ENCODE measurements at regions not wholly inside any gene's neighbourhood (a gene's known extent, or its start where the extent isn't known, plus 50 kb on each side); places are given as distances from the start of the nearest gene placed in this dataset.
"Not testable (repeated sequence)": the region's sequence is repeated elsewhere in the genome, so short reads cannot be mapped to it uniquely, and the experiment has no call there.

DNA sequence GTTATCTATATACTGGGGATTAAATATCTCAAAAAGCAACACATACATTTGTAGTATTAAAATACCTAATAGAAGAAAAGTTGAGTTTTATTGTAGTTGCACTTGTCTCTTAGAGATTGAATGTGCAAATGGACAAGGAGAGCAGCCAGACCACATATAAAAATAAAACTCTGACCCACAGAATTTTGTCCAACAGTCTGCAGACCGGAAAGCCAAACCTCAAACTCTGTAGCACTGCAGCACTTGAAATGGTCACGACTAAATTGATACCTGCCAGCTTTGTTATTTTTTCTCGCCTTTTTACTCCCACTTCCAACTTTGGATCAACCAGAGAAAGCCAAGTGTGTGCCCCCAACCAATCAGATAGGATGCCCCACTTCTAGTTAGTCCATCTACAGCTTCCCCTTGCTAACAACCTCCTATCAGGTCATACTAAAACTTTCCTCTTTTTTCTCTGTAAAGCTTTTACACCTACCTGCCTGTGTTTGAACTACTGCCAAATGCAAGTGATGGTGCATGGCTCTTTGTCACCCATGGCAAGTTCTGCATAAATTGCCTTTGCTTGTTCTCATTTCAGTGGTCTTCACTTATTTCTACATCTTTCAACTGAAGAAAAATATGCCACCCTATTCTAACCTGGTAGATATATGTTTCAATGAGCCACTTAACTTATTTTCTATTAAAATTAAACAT is 1250.7 kb upstream of the SPRY2 start:
- no peak for DNase-seq

DNA sequence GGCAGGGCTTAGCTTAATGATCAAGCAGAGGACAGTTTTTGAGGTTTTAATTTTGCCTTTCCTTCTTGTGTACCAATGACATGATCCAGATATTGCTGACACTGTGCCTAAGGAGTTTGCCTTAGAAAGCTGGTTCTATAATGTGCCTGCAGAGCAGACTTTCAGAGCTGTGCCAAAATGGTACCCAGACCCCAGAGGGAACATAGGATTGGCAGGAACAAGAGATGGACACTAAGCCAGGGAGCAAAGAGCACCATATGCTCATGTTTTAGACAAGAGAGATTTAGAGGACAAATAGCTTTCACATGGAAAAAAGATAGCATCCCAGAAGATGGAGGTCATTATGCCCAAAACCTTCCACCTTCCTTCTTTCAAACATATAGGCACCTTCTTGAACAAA is 1241.5 kb upstream of the SPRY2 start:
- no peak for DNase-seq

DNA sequence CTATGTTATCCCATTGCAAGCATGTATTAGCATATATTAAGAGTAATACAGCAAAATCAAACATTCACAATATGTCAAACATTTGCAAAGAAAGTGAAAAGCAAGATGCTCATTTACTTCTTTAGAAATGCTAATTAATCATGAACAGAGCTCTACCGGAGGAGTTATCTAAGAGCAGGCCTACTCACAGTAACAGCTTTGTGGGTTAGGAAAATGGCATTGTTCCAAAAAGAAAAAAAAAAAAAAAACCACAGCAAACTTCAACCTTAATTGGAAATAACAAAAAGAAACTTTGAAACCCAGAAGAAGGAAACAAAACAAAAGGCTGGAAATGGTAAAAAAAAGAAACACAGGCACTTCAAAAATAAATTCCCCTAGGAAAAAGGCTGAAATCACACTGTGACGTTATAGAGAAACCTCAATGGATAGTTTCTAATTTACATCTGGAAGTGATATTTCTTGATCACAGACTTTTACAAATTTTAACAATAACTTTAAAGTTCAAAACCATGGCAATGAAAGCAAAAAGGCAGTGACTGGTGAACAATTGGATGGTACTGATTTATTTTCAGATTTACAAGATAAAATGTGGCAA is 1236.8 kb upstream of the SPRY2 start:
- no peak for DNase-seq

DNA sequence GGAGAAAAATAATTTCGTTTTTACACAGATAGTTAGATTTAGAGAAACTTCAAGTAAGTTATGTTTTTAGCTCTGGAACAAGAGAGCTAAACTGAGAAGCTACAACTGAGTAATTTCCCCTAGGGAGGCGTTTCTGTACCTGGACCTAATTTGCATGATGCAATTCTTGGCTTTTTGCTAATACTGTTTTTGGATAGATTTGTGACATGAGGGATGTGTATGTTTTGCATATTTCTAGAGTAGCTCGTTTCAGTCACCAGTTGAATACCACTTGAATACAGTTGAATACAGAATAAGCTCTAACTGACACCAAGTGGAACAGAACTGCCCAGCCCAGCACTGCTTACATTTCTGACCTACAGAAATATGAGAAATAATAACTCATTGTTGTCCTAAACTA is 1227.9 kb upstream of the SPRY2 start:
- DNase-seq = no peak

DNA sequence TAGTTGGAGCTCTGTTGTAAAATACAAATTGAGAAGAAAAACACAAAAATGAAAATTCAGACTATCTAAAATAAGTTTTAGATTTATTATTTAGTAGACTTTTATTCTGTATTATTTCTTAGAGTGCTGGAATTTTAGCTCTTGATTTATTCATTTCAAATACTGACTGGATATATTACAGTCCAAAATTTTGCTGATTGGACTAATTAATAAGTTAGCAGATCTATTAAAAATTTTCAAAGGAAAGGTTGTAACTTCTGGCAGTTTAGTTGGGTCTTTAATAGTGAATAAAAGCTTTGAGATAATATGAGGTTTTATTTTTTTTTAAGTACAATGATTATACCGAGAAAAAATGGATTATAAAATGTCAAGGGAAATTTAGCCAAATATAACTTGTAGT is 1224.9 kb upstream of the SPRY2 start:
- DNase-seq = no peak

DNA sequence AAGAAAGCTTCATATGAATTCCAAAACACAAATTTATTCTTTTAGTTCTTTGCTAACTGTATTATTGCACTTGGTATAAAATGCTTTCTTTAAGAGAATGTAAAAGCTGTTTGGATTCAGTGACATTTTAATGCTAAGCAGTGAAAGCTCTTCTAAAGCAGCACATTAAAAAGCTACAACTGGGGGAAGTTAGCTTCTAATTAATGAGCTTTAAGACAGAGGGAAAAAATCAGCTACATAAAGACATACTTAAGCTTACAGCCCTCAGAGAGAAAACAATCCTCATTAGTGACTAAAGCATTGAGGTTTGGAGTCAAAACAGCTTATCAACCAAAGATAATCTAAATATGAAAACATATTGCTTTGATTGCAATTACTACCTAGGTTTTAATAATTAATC is 1222.2 kb upstream of the SPRY2 start:
- no peak for DNase-seq

DNA sequence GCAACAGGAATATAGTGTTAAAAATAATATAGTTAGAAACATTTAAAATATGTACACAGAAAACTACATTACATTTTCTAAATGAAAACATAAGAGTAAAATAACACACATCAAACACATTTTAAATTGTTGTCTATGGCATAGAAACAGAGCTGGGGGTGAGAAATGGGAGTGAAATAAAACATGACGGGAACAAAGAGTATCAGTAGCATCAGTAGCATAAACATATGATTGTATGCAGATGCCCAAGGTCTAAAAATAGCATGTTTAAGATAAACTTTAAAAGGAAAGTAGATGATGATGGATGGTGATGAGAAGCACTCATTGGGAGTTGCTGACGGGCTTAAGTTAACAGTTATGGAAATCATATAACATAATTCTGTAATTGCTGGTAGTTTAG is 1221.7 kb upstream of the SPRY2 start:
- DNase-seq = no peak

DNA sequence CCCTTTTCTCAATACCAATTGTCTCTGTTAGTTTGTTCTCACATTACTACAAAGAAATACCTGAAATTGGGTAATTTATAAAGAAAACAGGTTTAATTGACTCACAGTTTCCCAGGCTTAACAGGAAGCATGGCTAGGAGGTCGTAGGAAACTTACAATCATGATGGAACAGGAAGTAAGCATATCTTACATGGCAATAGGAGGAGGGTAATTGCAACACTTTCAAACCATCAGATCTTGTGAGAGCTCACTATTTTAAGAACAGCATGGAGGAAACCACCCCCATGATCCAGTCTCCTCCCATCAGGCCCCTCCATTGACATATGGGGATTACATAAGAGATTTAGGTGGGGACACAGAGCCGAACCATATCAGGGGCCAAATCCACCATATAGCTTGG is 1210.1 kb upstream of the SPRY2 start:
- DNase-seq = no peak

DNA sequence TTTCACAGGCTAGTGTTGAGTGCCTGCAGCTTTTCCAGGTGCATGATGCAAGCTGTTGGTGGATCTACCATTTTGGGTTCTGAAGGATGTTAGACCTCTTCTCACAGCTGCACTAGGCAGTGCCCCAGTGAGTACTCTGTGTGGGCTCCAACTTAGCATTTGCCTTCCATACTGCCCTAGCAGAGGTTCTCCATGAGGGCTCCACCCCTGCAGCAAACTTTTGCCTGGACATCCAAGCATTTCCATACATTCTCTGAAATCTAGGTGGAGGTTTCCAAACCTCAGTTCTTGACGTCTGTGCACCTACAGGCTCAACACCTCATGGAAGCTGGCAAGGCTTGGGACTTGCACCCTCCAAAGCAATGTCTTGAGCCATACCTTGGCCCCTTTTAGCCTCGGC is 1205.4 kb upstream of the SPRY2 start:
- DNase-seq = not testable (repeated sequence)

DNA sequence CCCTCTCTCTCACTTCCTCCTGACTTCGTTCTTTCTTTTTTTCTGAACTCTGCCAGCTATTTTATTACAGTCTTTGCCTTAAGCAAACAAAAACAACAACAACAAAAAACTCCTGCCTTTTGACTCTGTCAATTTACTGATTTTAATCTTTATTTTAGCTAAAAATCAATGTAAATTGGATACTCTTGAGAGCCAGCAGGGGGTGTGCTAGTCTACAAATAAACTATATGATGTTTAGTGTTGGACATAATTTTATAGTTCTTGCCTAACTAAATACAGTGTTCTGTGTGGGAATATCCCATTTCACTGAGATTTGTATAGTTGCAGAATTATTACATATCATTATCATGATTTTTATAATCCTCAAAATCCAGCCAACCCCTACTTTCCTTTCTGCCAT is 1199.9 kb upstream of the SPRY2 start:
- no peak for DNase-seq

DNA sequence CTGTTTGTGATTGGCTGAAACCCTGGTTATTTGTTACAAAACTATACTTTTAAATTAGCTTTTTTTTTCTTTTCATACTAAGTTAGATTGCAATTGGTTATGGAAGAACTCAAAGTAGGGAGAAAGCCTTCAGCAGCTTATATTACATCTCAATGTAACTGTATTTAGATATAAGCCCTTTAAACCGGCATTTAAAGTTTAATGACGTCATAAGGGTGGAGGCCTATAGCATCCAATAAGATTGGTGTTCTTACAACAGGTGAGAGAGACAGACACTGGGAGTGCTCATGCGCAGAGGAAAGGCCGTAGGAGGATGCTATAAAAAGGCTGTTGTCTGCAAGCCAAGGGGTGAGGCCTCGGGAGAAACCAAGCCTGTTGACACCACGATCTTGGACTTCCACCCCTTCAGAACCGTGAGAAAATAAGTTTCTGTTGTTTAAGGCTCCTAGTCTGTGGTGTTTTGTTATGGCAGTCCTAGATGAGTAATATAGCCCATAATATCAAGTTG is 1198.8 kb upstream of the SPRY2 start:
- DNase-seq = no peak

DNA sequence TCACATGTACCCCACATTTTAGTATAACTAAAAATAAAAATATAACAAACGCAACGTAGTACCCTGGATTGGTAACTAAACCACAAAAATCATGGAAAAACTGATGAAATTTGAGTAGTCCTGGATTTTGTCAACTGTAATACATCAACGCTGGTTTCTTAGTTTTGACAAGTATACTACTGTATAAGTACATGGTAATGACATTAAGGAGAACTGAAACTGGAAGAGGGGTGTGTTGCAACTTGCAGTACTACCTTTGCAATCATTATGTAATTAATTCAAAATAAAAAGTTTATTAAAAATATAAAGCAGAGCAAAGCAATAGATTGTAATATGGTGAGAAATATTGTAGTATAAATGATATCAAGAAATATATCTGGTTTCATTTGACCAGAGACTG is 1158.0 kb upstream of the SPRY2 start:
- no peak for DNase-seq

DNA sequence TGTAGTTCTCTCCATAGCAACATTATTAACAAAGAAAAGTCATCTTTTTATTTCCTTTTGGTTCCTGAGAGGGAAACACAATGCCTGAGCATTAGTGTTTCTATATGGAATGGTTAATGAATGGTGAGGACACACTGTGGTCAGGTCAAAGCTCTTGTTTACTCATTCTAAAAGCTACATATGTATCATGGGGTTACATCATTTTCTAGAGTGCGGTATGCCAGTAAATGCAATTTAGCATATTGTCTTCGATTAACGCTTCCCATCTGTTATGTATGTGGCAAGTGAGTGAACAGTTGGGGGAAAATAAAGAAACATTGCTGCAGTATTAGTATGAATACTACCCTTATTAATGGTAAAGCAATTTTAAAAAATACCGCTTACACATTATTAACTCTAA is 1152.2 kb upstream of the SPRY2 start:
- no peak for DNase-seq

DNA sequence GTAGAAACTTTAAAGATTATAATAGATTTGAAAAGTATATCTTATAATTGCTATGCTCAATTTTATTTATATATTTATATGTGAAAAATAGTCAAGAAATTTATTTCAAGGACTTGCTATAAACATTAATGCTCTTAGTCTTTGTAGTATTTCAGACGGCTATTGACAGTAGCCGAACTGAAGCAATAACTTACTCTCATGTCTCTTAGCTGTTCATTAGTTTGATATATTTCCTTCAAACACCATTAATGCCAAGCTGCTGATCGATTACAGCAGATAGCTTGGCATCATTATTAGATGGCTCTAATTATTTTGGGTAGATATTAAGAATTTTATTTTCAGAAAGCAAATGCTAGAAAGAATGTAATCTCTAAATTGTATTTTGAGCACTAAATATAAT is 1151.5 kb upstream of the SPRY2 start:
- DNase-seq = no peak

DNA sequence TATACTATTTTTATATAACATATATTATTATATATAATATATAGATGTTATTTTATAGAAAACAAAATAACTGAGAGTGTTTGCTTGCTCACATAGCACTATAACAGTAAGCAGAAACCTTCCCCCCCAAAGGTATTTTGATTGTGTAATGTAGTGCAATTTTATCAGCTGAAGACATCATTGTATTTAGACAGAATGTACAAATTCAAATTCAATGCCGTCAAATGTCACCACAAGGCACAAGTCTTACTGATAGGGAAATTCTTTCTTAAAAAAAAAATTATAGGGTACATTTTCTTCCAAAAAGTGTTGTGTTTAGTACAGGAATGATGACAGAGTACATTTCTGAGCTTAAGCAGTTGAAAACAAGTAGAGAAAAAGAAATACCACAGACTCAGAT is 1147.1 kb upstream of the SPRY2 start:
- DNase-seq = no peak

DNA sequence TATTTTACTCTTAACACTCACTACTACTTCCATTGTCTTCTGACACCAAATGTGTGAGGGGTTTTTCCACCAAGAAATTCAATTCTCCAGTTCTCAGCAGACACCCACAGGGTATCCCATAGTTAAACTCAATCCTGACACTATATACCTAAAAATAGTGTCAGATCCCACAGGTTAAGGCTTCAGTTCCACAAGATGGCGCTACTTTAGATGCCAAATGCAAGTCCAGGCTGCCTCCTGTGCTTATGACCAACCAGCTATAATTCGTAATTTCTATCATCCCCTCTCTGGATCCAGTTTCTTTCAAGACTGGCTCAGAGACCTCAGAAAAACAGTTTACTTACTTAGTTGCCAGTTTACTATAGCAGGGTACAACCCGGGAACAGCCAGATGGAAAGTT is 1146.2 kb upstream of the SPRY2 start:
- peak in 1 of 2 experiments; percentile 1 for DNase-seq

DNA sequence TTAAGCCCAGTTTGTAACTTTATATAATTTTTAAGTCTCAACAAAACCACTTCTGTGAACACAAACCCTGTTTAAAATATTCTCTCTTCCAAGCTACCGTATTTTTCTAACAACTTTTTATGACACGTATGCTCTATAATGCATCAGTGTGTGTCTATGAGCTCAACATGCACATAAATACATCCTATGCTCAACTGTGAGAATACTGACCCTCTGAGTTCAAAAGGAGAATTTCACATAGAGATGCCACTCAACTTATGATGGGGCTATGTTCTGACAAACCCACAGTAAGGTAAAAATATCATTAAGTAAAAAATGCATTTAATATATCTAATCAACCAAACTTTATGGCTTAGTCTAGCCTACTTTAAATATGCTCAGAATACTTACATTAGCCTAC is 1139.7 kb upstream of the SPRY2 start:
- DNase-seq = no peak

DNA sequence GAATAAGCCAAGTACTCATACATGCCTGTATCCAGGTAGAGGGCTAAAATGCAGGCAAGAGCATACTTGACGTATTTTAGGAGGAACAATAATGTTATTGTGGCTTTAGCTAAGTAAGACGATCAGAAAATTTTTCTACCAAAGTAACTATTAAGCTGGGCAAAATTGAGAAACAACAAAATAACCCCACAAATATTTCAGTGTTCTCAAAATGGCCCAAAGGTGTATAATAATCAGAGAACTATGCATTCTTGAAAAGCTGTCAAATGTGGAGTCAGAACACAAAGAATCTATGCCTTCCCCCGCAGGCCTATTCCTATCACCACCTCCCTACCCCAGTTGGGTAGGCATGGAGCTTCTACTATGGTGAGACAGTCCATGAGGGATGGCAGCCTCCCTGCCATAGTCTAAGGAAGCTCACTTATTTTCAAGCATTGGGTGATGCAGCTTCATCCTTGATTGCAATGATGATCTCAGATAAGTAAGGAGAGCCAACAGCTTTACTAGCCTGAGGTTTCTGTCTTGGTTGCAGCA is 1132.5 kb upstream of the SPRY2 start:
- DNase-seq = no peak

DNA sequence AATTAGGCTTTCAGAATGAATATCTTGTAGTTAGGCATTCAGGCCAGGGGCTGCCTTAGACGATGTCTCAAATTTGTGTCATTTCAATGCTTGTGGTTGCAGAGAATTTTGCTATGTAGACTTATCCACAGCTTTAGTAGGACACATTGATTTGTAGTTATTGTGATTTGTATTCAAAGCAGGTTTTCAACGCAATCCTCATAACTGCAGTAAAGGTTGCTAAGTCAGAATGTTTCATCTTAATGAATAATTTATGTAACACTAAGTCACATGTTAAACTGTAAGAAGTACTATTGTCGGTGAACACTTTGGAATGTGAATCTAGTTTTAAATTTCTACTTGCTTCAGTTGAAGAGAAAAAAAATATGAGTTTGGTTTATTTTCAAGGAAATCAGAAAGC is 1117.2 kb upstream of the SPRY2 start:
- DNase-seq = no peak

DNA sequence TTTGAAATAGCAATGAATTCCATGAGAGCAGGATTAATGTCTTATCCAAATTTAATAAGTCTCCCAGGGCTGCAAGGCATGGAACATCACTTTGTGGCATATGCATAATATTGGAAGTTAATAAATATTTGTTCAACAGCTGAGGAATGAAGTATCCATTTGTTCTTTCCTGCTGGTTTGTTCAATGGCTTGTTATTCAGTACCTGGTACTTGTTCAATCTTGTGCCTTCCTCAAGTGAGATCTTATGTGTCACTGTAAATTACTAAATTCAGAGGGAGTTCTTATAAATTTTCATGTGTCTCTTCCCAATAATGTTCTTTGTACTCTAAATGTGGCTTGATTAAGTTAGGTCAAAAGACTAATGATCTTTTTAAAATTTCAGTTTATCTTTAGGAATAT is 1105.5 kb upstream of the SPRY2 start:
- no peak for DNase-seq

DNA sequence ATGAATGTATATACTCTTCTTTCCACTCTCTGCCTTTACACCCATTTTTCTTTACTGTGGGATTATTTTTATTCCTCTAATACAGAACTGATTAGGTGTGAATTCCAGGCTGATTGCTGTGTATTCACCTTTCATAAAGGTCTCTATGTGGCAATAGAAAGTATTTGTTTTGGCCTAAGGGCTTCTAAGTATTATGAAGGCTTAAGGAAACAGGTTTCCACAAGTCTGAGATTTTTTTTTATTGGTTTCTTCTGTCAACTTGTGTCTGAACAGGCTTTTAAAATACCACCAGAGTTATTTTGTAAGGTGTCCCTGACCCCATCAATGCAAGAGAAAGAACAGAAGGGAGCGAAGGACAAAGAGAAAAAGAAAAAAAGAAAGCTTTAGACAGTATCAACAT is 1102.0 kb upstream of the SPRY2 start:
- no peak for DNase-seq

DNA sequence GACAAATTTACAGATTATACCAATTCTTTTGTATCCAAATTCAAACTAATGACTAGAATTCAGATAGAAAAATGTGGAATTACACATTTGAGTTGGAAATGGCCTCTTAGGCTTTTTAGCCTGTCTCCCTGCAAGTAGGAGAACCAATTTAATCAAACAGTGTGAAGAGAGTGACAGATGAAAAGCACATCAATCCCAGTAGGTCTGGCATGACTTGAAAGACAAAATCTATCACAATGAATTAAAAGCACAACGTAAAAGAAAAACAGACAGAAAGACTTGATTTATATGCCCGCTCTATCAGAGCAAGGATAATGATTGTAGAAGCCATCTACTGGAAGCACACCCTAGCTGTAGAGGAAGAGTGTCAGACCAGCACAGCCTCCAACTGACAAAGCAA is 1084.4 kb upstream of the SPRY2 start:
- DNase-seq = no peak

DNA sequence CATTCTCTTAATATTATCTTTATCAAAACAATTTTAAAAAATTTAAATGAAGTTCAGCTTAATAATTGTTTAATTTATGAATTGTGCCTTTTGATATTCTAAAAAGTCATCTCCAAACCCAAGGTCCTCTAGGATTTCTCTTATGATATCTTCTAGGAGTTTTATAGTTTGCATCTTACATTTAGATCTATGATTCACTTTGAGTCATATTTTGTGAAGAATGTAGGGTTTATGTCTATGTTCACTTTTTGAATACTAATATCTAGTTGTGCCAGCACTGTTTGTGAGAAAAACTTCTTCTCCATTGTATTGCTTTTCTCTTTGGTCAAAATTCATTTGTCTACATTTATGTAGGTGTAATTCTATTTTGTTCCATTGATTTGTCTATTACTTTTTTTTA is 1068.4 kb upstream of the SPRY2 start:
- DNase-seq = no peak

DNA sequence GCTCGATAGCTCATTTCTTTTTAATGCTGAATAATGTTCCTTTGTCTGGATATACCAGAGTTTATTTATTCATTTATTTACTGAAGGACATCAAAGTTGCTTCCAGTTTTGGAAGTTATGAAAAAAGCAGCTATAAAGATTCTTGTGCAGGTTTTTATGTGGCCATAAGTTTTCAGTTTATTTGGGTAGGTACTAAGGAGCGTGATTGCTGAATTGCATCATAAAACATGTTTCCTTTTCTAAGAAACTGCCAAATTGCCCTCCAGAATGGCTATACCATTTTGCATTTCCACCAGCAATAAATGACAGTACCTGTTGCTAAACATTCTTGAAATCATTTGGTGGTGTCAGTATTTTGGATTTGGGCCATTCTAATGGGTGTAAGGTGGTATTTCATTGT is 1067.7 kb upstream of the SPRY2 start:
- no peak for DNase-seq
